ENCODE measurements at regions not wholly inside any gene's neighbourhood (a gene's known extent, or its start where the extent isn't known, plus 50 kb on each side); places are given as distances from the start of the nearest gene placed in this dataset.

GRCh38 chr4:178899084-178899483 lies 1456.8 kb upstream of the AGA start:
- TF ChIP-seq POLR2AphosphoS5 (IDR thresholded peaks at IDR 0.05) (no peak), POLR2A (IDR thresholded peaks at IDR 0.05) (no peak)
- TF ChIP-seq, protein P1, sequence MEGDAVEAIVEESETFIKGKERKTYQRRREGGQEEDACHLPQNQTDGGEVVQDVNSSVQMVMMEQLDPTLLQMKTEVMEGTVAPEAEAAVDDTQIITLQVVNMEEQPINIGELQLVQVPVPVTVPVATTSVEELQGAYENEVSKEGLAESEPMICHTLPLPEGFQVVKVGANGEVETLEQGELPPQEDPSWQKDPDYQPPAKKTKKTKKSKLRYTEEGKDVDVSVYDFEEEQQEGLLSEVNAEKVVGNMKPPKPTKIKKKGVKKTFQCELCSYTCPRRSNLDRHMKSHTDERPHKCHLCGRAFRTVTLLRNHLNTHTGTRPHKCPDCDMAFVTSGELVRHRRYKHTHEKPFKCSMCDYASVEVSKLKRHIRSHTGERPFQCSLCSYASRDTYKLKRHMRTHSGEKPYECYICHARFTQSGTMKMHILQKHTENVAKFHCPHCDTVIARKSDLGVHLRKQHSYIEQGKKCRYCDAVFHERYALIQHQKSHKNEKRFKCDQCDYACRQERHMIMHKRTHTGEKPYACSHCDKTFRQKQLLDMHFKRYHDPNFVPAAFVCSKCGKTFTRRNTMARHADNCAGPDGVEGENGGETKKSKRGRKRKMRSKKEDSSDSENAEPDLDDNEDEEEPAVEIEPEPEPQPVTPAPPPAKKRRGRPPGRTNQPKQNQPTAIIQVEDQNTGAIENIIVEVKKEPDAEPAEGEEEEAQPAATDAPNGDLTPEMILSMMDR (IDR thresholded peaks at IDR 0.05 in 8 of 11, conservative IDR thresholded peaks at IDR 0.05 in 3 of 11) = no peak
- intact Hi-C loops (cut with DNase I; ENCODE audit: low total_unique reads) = no loop called here
- Histone ChIP-seq H3K27me3 (replicated peaks in 1 of 7) (no peaks in the 10 kb centered on the region), H3K27ac (no peak overlapping the region), H3K9me3 (peaks cover 0 to 9% (median 0%) of the 10 kb centered on the region in 8 donors), H3K36me3 (no peaks in the 10 kb centered on the region), H3K4me3 (no peak overlapping the region), H3K4me1 (no peaks in the 10 kb centered on the region)
- WGBS, 5 donors = 82 to 93% (median 87%) methylated on average over 2 of the region's 2 CpGs
- no peak for DNase-seq

- DNase-seq = no peak
- TF ChIP-seq POLR2AphosphoS5 (IDR thresholded peaks at IDR 0.05) = no peak
- no peak for TF ChIP-seq POLR2A (IDR thresholded peaks at IDR 0.05)
- TF ChIP-seq, protein P1 (IDR thresholded peaks at IDR 0.05 in 8 of 11, conservative IDR thresholded peaks at IDR 0.05 in 3 of 11) = no peak
- Histone ChIP-seq H3K9me3 (peaks cover 0 to 14% (median 10%) of the 10 kb centered on the region in 8 donors), H3K4me3 (no peak overlapping the region), H3K27ac (no peak overlapping the region), H3K36me3 (no peaks in the 10 kb centered on the region), H3K27me3 (replicated peaks in 1 of 7) (no peaks in the 10 kb centered on the region), H3K4me1 (no peaks in the 10 kb centered on the region)
- intact Hi-C loops (cut with DNase I; ENCODE audit: low total_unique reads) = no loop called here
- WGBS, 5 donors = 44 to 61% (median 57%) methylated on average over 1 of the region's 1 CpG
Observed at GRCh38 chr4:178917756-178918155, 1475.5 kb upstream of the AGA start.

DNA sequence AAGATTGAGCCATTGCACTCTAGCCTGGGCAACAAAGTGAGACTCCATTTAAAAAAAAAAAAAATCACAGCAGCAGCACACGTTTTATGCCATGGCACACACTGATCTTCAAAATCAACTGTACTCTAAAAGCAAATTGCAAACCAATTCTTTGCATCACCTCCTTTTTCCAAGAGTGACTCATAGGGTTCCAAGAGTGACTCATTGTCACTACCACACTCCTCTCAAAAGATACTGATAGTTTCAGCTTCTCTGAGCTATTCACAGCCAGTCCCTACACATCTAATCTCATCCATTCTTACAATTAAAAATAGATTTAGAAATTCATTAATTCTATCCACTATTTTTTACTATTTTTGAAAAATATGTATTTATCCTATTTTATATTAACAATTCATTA lies 1494.9 kb upstream of the AGA start:
- Histone ChIP-seq H3K9me3 (peaks cover 0 to 8% (median 0%) of the 10 kb centered on the region in 8 donors), H3K4me1 (no peaks in the 10 kb centered on the region), H3K36me3 (no peaks in the 10 kb centered on the region), H3K27me3 (replicated peaks in 1 of 7) (no peaks in the 10 kb centered on the region), H3K4me3 (no peak overlapping the region), H3K27ac (no peak overlapping the region)
- WGBS, 5 donors = 58 to 85% (median 66%) methylated on average over 1 of the region's 1 CpG
- TF ChIP-seq POLR2A (IDR thresholded peaks at IDR 0.05) = no peak
- TF ChIP-seq, protein P1 (IDR thresholded peaks at IDR 0.05 in 8 of 11, conservative IDR thresholded peaks at IDR 0.05 in 3 of 11) = no peak
- no peak for TF ChIP-seq POLR2AphosphoS5 (IDR thresholded peaks at IDR 0.05)
- intact Hi-C loops (cut with DNase I; ENCODE audit: low total_unique reads) = no loop called here
- no peak for DNase-seq

DNA sequence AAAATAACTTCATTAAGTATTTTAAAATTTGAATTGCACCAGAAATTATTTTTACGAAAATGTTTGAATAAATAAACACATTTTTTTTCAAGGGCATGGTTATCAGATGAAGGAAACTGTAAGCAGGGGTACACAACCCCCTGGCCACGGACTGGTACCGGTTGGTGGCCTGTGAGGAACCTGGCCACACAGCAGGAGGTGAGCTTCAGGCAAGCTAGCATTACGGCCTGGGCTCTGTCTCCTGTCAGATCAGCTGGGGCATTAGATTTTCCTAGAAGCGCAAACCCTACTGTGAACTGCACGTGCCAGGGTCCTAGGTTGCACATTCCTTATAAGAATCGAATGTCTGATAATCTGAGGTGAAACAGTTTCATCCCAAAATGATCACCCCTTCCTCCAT lies 1499.7 kb upstream of the AGA start:
- Histone ChIP-seq H3K27ac (no peak overlapping the region), H3K36me3 (no peaks in the 10 kb centered on the region), H3K4me1 (no peaks in the 10 kb centered on the region), H3K9me3 (peaks cover 0 to 8% (median 0%) of the 10 kb centered on the region in 8 donors), H3K27me3 (replicated peaks in 1 of 7) (no peaks in the 10 kb centered on the region), H3K4me3 (no peak overlapping the region)
- TF ChIP-seq, protein P1 (IDR thresholded peaks at IDR 0.05 in 8 of 11, conservative IDR thresholded peaks at IDR 0.05 in 3 of 11) = no peak
- TF ChIP-seq POLR2AphosphoS5 (IDR thresholded peaks at IDR 0.05) = no peak
- TF ChIP-seq POLR2A (IDR thresholded peaks at IDR 0.05) = no peak
- WGBS, 5 donors = 69 to 85% (median 75%) methylated on average over 7 of the region's 7 CpGs
- intact Hi-C loops (cut with DNase I; ENCODE audit: low total_unique reads) = no loop called here
- no peak for DNase-seq
